GM19043 (cell line): ENCODE measurements at regions not wholly inside any gene's neighbourhood (a gene's known extent, or its start where the extent isn't known, plus 50 kb on each side); places are given as distances from the start of the nearest gene placed in this dataset.
"Not testable (repeated sequence)": the region's sequence is repeated elsewhere in the genome, so short reads cannot be mapped to it uniquely, and the experiment has no call there.

Source experiments
- ATAC-seq: cut with Tn5 transposase; IDR thresholded peaks from one replicate; pipeline ENCODE4 v1.9.1; 2021; ENCODE audit warnings: low read depth; ENCODE audit not compliant: unreplicated experiment

DNA sequence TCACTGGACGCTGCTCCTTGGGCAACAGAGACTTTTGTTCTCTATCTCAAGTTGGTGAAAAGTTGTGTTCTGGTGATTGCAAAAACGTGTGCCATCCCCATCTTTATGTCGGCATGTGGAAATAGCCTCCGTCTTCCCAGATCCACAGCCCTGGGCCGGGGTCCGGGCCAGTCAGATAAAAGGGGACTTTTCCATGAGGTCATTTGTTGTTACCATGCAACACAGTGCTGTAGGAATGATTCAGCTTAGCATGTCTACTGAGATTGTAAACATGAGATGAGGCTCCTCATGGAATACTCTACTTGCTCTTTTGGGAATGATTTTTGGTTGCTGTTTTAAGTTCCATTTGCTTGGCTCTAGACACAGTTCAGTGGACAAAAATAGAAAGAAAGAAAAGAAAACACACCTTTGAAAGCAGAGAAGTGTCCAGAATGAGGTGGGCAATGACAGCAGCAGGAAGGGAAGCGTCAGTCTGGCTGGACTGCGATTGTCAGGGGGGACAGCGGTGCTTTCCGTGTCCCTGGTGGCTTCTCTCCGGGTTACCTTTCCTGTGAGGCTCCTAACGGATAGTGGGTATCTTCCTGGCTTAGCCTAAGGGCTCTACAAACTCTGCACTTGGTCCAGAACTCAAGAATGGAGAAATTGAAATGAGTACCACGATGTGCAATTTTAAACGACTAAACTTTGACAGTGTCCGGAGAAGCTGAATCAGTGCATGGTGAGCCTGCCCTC lies 91.6 kb downstream of the TEX29 start:
- ATAC-seq: no peak

GRCh38 chr13:111413407-111414187 lies 93.2 kb downstream of the TEX29 start:
- no peak for ATAC-seq

DNA sequence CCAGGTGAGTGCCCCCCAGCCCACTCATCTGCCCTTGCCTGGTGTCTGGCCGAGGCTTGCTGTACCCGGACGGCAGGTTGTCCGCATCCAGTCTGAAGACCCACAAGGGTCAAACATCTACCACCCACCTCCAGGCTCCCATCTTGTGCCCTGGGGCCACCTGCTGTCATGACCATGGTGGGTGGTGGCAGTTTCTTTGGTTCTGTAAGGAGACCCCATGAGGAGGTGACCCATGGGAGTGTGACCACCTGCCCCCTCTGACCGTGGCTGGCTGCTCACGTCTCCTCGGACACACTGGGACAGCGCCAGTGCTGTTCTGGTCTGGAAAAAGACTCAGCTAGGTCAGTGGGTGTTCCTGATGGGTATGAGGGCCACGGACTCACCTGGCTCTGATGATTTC lies 93.9 kb downstream of the TEX29 start:
- no peak for ATAC-seq

GRCh38 chr13:111415246-111415645 lies 94.8 kb downstream of the TEX29 start:
- ATAC-seq: no peak

GRCh38 chr13:111415765-111416164 lies 95.3 kb downstream of the TEX29 start:
- no peak for ATAC-seq

- ATAC-seq: no peak
Measured at GRCh38 chr13:111418101-111418500, 97.7 kb downstream of the TEX29 start.

- ATAC-seq: no peak
Measured at GRCh38 chr13:111420113-111420876, 99.9 kb downstream of the TEX29 start.

- no peak for ATAC-seq
Measured at GRCh38 chr13:111421216-111421615, 100.8 kb downstream of the TEX29 start.

- ATAC-seq: no peak
Measured at GRCh38 chr13:111422348-111422747, 101.9 kb downstream of the TEX29 start.

DNA sequence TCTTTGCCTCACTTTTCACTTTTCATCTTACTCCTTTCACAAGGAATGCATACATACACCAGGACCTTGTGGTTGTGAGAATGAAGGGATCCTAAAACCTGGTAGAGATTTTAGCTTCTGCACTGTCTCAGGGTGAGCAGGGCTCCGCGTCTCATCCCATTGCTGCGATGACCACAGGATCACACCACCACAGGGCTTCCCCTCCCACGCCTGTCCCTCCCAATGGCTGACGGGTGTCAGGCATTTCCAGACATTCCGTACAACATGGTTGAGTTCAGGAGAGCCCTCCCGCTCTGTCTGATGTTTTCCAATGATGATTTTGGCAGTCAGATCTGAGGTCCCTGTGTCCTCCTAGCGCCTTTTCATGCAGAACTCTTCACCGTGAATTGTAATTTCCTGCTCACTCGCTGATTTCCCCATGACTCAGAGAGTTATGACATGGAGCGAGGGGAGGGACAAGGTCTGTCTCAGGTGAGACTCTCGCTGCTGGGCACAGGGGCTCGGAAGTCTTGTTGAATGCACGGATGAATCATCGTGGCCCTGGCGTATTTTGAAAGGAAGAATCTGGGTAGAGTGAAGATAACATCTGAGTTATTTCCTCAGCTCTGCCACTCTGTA lies 102.8 kb downstream of the TEX29 start:
- no peak for ATAC-seq

- no peak for ATAC-seq
Measured at GRCh38 chr13:111424134-111424533, 103.7 kb downstream of the TEX29 start.

- ATAC-seq: no peak
Measured at GRCh38 chr13:111425326-111425725, 104.9 kb downstream of the TEX29 start.

GRCh38 chr13:111429064-111429558 lies 108.7 kb downstream of the TEX29 start:
- ATAC-seq: peak; percentile 81

GRCh38 chr13:111431206-111431605 lies 110.8 kb downstream of the TEX29 start:
- no peak for ATAC-seq

- ATAC-seq: no peak
Measured at GRCh38 chr13:111434578-111435159, 114.2 kb downstream of the TEX29 start.

- no peak for ATAC-seq
Measured at GRCh38 chr13:111436446-111436845, 116.0 kb downstream of the TEX29 start.

GRCh38 chr13:111437417-111437816 lies 117.0 kb downstream of the TEX29 start:
- no peak for ATAC-seq

- ATAC-seq: no peak
Measured at GRCh38 chr13:111437856-111438547, 117.6 kb downstream of the TEX29 start.

GRCh38 chr13:111440492-111440891 lies 120.0 kb downstream of the TEX29 start:
- ATAC-seq: not testable (repeated sequence)

GRCh38 chr13:111443981-111444380 lies 123.5 kb downstream of the TEX29 start:
- ATAC-seq: no peak
